CD14-positive monocyte (primary cell): ENCODE measurements at regions not wholly inside any gene's neighbourhood (a gene's known extent, or its start where the extent isn't known, plus 50 kb on each side); places are given as distances from the start of the nearest gene placed in this dataset.
A peak's percentile ranks its signal among the peaks of the same experiment; 100 is the strongest.

Experiments
- DNase-seq, 3 donors: peaks; one replicate each; pipeline ENCODE4 v3.0.0-alpha.2; 2011 to 2022
- H2AFZ ChIP-seq: 2 replicates; pipeline ENCODE4 v1.6.0; 2012; ENCODE audit warnings: mild to moderate bottlenecking, low read depth, low read length, inconsistent platforms; ENCODE audit not compliant: insufficient read depth, poor library complexity, severe bottlenecking
- H3K27ac ChIP-seq, 2 donors: 1 replicate in 1 of 2; 2 replicates in 1 of 2; pipeline ENCODE4 v1.5.1; 2012 to 2013; ENCODE audit warnings: low read length in 2 of 2, control low read depth in 1 of 2, inconsistent platforms in 1 of 2, low read depth in 1 of 2, mild to moderate bottlenecking in 1 of 2
- H3K27me3 ChIP-seq, 2 donors: one replicate each; pipeline versions ENCODE4 v1.6.0 to v1.6.1; 2011 to 2013; ENCODE audit warnings: low read length in 2 of 2; ENCODE audit not compliant: control insufficient read depth in 2 of 2, insufficient read depth in 2 of 2
- H3K36me3 ChIP-seq, 2 donors: replicated peaks in 1 of 2; 1 replicate in 1 of 2; 2 replicates in 1 of 2; pipeline versions ENCODE4 v1.5.1 to v1.6.1; 2012 to 2013; ENCODE audit warnings: low read length in 2 of 2, control low read depth in 1 of 2, inconsistent platforms in 1 of 2, mild to moderate bottlenecking in 1 of 2; ENCODE audit not compliant: insufficient read depth in 2 of 2, control insufficient read depth in 1 of 2
- H3K4me1 ChIP-seq, 2 donors: 1 replicate in 1 of 2; 2 replicates in 1 of 2; pipeline versions ENCODE4 v1.5.1 to v1.6.1; 2012 to 2013; ENCODE audit warnings: low read length in 2 of 2, control low read depth in 1 of 2, inconsistent platforms in 1 of 2, mild to moderate bottlenecking in 1 of 2, moderate library complexity in 1 of 2; ENCODE audit not compliant: insufficient read depth in 2 of 2, control insufficient read depth in 1 of 2
- H3K4me2 ChIP-seq: replicated peaks from 2 replicates; pipeline ENCODE3; 2012; ENCODE audit warnings: low read length, moderate library complexity, mild to moderate bottlenecking; ENCODE audit not compliant: poor library complexity, severe bottlenecking; ENCODE audit errors: extremely low read depth
- H3K4me3 ChIP-seq, 3 experiments: fragments of 200-600 bp in 1 of 3; sonication (generic) in 1 of 3; replicated peaks in 1 of 3; 1 replicate in 2 of 3; 2 replicates in 1 of 3; pipeline ENCODE4 v1.5.1; 2011 to 2013; ENCODE audit warnings: low read length in 3 of 3, mild to moderate bottlenecking in 3 of 3, control low read depth in 2 of 3, low read depth in 2 of 3, inconsistent platforms in 1 of 3, moderate library complexity in 1 of 3
- H3K79me2 ChIP-seq: 2 replicates; pipeline ENCODE4 v1.6.0; 2012; ENCODE audit warnings: mild to moderate bottlenecking, control low read depth, inconsistent platforms, low read length, moderate library complexity; ENCODE audit not compliant: insufficient read depth
- H3K9ac ChIP-seq: 2 replicates; pipeline ENCODE4 v1.6.0; 2017; ENCODE audit warnings: low read length, mild to moderate bottlenecking; ENCODE audit not compliant: insufficient read depth, poor library complexity, severe bottlenecking
- H3K9me3 ChIP-seq, 2 donors: replicated peaks in 1 of 2; 1 replicate in 1 of 2; 2 replicates in 1 of 2; pipeline versions ENCODE4 v1.5.1 to v1.6.1; 2012 to 2013; ENCODE audit warnings: low read length in 2 of 2, control low read depth in 1 of 2; ENCODE audit not compliant: control insufficient read depth in 1 of 2, insufficient read depth in 1 of 2
- H4K20me1 ChIP-seq: 2 replicates; pipeline ENCODE4 v1.6.0; 2012; ENCODE audit warnings: mild to moderate bottlenecking, low read length, control low read depth, moderate library complexity; ENCODE audit not compliant: insufficient read depth
- H3K27ac Mint-ChIP-seq, 7 donors: one replicate each; pipeline ENCODE4 v1.8.0; 2020; ENCODE audit warnings: mild to moderate bottlenecking in 7 of 7, mixed read lengths in 7 of 7, moderate library complexity in 6 of 7, inconsistent platforms in 2 of 7
- H3K27me3 Mint-ChIP-seq, 3 donors: one replicate each; pipeline ENCODE4 v1.8.0; 2021 to 2022; ENCODE audit warnings: low read depth in 3 of 3, mild to moderate bottlenecking in 3 of 3, mixed read lengths in 3 of 3, moderate library complexity in 3 of 3, inconsistent platforms in 1 of 3
- H3K36me3 Mint-ChIP-seq, 2 donors: one replicate each; pipeline ENCODE4 v1.8.0; 2020; ENCODE audit warnings: mixed read lengths in 2 of 2, inconsistent platforms in 1 of 2, mild to moderate bottlenecking in 1 of 2
- H3K4me1 Mint-ChIP-seq: one replicate; pipeline ENCODE4 v1.8.0; 2020; ENCODE audit warnings: mild to moderate bottlenecking, mixed read lengths
- H3K4me3 Mint-ChIP-seq, 2 donors: one replicate each; pipeline ENCODE4 v1.8.0; 2020; ENCODE audit warnings: mild to moderate bottlenecking in 2 of 2, mixed read lengths in 2 of 2, moderate library complexity in 1 of 2
- H3K9me3 Mint-ChIP-seq, 7 donors: one replicate each; pipeline ENCODE4 v1.8.0; 2020 to 2022; ENCODE audit warnings: mixed read lengths in 7 of 7, mild to moderate bottlenecking in 6 of 7, moderate library complexity in 6 of 7, inconsistent platforms in 2 of 7
- CTCF ChIP-seq: fragments of 200-600 bp; IDR thresholded peaks from one replicate; pipeline ENCODE4 v1.8.0; 2022; ENCODE audit warnings: antibody characterized with exemption, mild to moderate bottlenecking
- WGBS: methylation state at CpG from one replicate; pipeline ENCODE4 v1.1.5; 2013; ENCODE audit warnings: missing lambda C conversion rate; ENCODE audit not compliant: insufficient coverage; 5-methylcytosine and 5-hydroxymethylcytosine counted together
- intact Hi-C, 2 donors: fragments of 100-400 bp; cut with micrococcal nuclease; formaldehyde crosslinking; loops; one replicate each; pipeline versions ENCODE4 v1.15.0 to v1.15.1; 2023

- 100% methylated on average over 3 of the region's 11 CpGs for WGBS
- Mint-ChIP-seq H3K27ac (peak overlapping the region in 5 of 7 donors; percentile 6 to 95 (median 91)), H3K9me3 (no peaks in the 10 kb centered on the region), H3K27me3 (peaks cover 6 to 17% (median 9%) of the 10 kb centered on the region in 3 donors), H3K4me3 (peak overlapping the region; percentile 20 to 55), H3K36me3 (peaks cover 3 to 6% of the 10 kb centered on the region in 2 donors), H3K4me1 (peaks cover 41% of the 10 kb centered on the region)
- no peak for TF ChIP-seq CTCF
- Histone ChIP-seq H3K4me1 (peaks cover 38 to 52% of the 10 kb centered on the region in 2 donors), H3K36me3 (no peaks in the 10 kb centered on the region), H2AFZ (no peak overlapping the region), H4K20me1 (no peaks in the 10 kb centered on the region), H3K27ac (no peak overlapping the region), H3K4me3 (no peak overlapping the region), H3K9ac (no peak overlapping the region), H3K27me3 (no peaks in the 10 kb centered on the region), H3K79me2 (peaks cover 8% of the 10 kb centered on the region), H3K9me3 (no peaks in the 10 kb centered on the region), H3K4me2 (no peak overlapping the region)
- no peak for DNase-seq
- intact Hi-C loops: no loop called here
Measured at GRCh38 chr9:129484352-129485000, 136.4 kb downstream of the C9orf50 start.

GRCh38 chr9:129483415-129484351 lies 137.2 kb downstream of the C9orf50 start:
- Mint-ChIP-seq H3K27me3 (peaks cover 6 to 12% (median 9%) of the 10 kb centered on the region in 3 donors), H3K27ac (peak overlapping the region; percentile 84 to 95 (median 92)), H3K9me3 (no peaks in the 10 kb centered on the region), H3K36me3 (peaks cover 0 to 3% of the 10 kb centered on the region in 2 donors), H3K4me3 (peak overlapping the region; percentile 75 to 85), H3K4me1 (peaks cover 33% of the 10 kb centered on the region)
- intact Hi-C loops: loop anchor here in 1 of 2 donors (1.0 kb wide), 1 partner anchor 22 kb away; no protein-coding TSS in a partner anchor
- H3K27me3 ChIP-seq: no peaks in the 10 kb centered on the region
- peaks cover 30 to 44% of the 10 kb centered on the region in 2 donors for H3K4me1 ChIP-seq
- H3K4me2 ChIP-seq: peak overlapping the region; percentile 87
- H2AFZ ChIP-seq: peak overlapping the region; percentile 77
- no peak for TF ChIP-seq CTCF
- WGBS: 24% methylated on average over 34 of the region's 34 CpGs
- H3K79me2 ChIP-seq: no peaks in the 10 kb centered on the region
- H3K4me3 ChIP-seq: peak overlapping the region; percentile 1 to 70 (median 38)
- H3K9me3 ChIP-seq: no peaks in the 10 kb centered on the region
- peak; percentile 69 to 81 (median 79) for DNase-seq
- no peaks in the 10 kb centered on the region for H3K36me3 ChIP-seq
- H4K20me1 ChIP-seq: no peaks in the 10 kb centered on the region
- peak overlapping the region; percentile 89 to 92 for H3K27ac ChIP-seq
- H3K9ac ChIP-seq: peak overlapping the region; percentile 80
